ENCODE measurements at regions not wholly inside any gene's neighbourhood (a gene's known extent, or its start where the extent isn't known, plus 50 kb on each side); places are given as distances from the start of the nearest gene placed in this dataset.

GRCh38 chr4:148834804-148835631, 392.8 kb upstream of the NR3C2 start:
- H3K27me3 ChIP-seq (ENCODE audit: low read depth, low read length), result no peaks in the 10 kb centered on the region
- H3K36me3 ChIP-seq (ENCODE audit: control insufficient read depth in 1 of 2, insufficient read depth in 2 of 2, low read length in 2 of 2), result no peaks in the 10 kb centered on the region
- H3K9me3 ChIP-seq (ENCODE audit: control insufficient read depth in 1 of 2, low read length in 2 of 2), result no peaks in the 10 kb centered on the region
- no peak overlapping the region for H3K27ac ChIP-seq (ENCODE audit: low read length)
- no peak overlapping the region for H3K4me3 ChIP-seq (ENCODE audit: low read depth in 1 of 2, low read length in 2 of 2)
- peaks cover 0 to 4% of the 10 kb centered on the region in 2 donors for H3K4me1 ChIP-seq (ENCODE audit: control insufficient read depth in 1 of 2, insufficient read depth in 2 of 2, low read length in 2 of 2)

GRCh38 chr4:148831945-148832344, 389.7 kb upstream of the NR3C2 start:
- no peaks in the 10 kb centered on the region for H3K36me3 ChIP-seq (ENCODE audit: control insufficient read depth in 1 of 2, insufficient read depth in 2 of 2, low read length in 2 of 2)
- H3K4me3 ChIP-seq (ENCODE audit: low read depth in 1 of 2, low read length in 2 of 2), result no peak overlapping the region
- no peak overlapping the region for H3K27ac ChIP-seq (ENCODE audit: low read length)
- peaks cover 0 to 4% of the 10 kb centered on the region in 2 donors for H3K4me1 ChIP-seq (ENCODE audit: control insufficient read depth in 1 of 2, insufficient read depth in 2 of 2, low read length in 2 of 2)
- H3K27me3 ChIP-seq (ENCODE audit: low read depth, low read length), result no peaks in the 10 kb centered on the region
- H3K9me3 ChIP-seq (ENCODE audit: control insufficient read depth in 1 of 2, low read length in 2 of 2), result no peaks in the 10 kb centered on the region

GRCh38 chr4:148828291-148828690, 386.1 kb upstream of the NR3C2 start:
- Histone ChIP-seq H3K9me3 (ENCODE audit: control insufficient read depth in 1 of 2, low read length in 2 of 2) (no peaks in the 10 kb centered on the region), H3K36me3 (ENCODE audit: control insufficient read depth in 1 of 2, insufficient read depth in 2 of 2, low read length in 2 of 2) (no peaks in the 10 kb centered on the region), H3K4me3 (ENCODE audit: low read depth in 1 of 2, low read length in 2 of 2) (no peak overlapping the region), H3K27ac (ENCODE audit: low read length) (no peak overlapping the region), H3K27me3 (ENCODE audit: low read depth, low read length) (no peaks in the 10 kb centered on the region), H3K4me1 (ENCODE audit: control insufficient read depth in 1 of 2, insufficient read depth in 2 of 2, low read length in 2 of 2) (no peaks in the 10 kb centered on the region)

GRCh38 chr4:148827781-148828180, 385.6 kb upstream of the NR3C2 start:
- H3K9me3 ChIP-seq (ENCODE audit: control insufficient read depth in 1 of 2, low read length in 2 of 2), result no peaks in the 10 kb centered on the region
- H3K4me3 ChIP-seq (ENCODE audit: low read depth in 1 of 2, low read length in 2 of 2), result no peak overlapping the region
- no peaks in the 10 kb centered on the region for H3K36me3 ChIP-seq (ENCODE audit: control insufficient read depth in 1 of 2, insufficient read depth in 2 of 2, low read length in 2 of 2)
- no peak overlapping the region for H3K27ac ChIP-seq (ENCODE audit: low read length)
- no peaks in the 10 kb centered on the region for H3K4me1 ChIP-seq (ENCODE audit: control insufficient read depth in 1 of 2, insufficient read depth in 2 of 2, low read length in 2 of 2)
- no peaks in the 10 kb centered on the region for H3K27me3 ChIP-seq (ENCODE audit: low read depth, low read length)

GRCh38 chr4:148823419-148823769, 381.2 kb upstream of the NR3C2 start:
- Histone ChIP-seq H3K9me3 (ENCODE audit: control insufficient read depth in 1 of 2, low read length in 2 of 2) (no peaks in the 10 kb centered on the region), H3K27me3 (ENCODE audit: low read depth, low read length) (no peaks in the 10 kb centered on the region), H3K4me1 (ENCODE audit: control insufficient read depth in 1 of 2, insufficient read depth in 2 of 2, low read length in 2 of 2) (no peaks in the 10 kb centered on the region), H3K4me3 (ENCODE audit: low read depth in 1 of 2, low read length in 2 of 2) (no peak overlapping the region), H3K27ac (ENCODE audit: low read length) (no peak overlapping the region), H3K36me3 (ENCODE audit: control insufficient read depth in 1 of 2, insufficient read depth in 2 of 2, low read length in 2 of 2) (no peaks in the 10 kb centered on the region)

- no peaks in the 10 kb centered on the region for H3K36me3 ChIP-seq (ENCODE audit: control insufficient read depth in 1 of 2, insufficient read depth in 2 of 2, low read length in 2 of 2)
Measured at GRCh38 chr4:148822572-148823418, 380.6 kb upstream of the NR3C2 start.

GRCh38 chr4:148814030-148814429, 371.8 kb upstream of the NR3C2 start:
- H3K4me3 ChIP-seq (ENCODE audit: low read depth in 1 of 2, low read length in 2 of 2), result no peak overlapping the region
- no peak overlapping the region for H3K27ac ChIP-seq (ENCODE audit: low read length)
- H3K36me3 ChIP-seq (ENCODE audit: control insufficient read depth in 1 of 2, insufficient read depth in 2 of 2, low read length in 2 of 2), result no peaks in the 10 kb centered on the region
- H3K4me1 ChIP-seq (ENCODE audit: control insufficient read depth in 1 of 2, insufficient read depth in 2 of 2, low read length in 2 of 2), result no peaks in the 10 kb centered on the region
- no peaks in the 10 kb centered on the region for H3K9me3 ChIP-seq (ENCODE audit: control insufficient read depth in 1 of 2, low read length in 2 of 2)
- no peaks in the 10 kb centered on the region for H3K27me3 ChIP-seq (ENCODE audit: low read depth, low read length)

More at GRCh38 chr4:148822572-148823418, 380.6 kb upstream of the NR3C2 start:
- Histone ChIP-seq H3K27ac (ENCODE audit: low read length) (no peak overlapping the region), H3K4me3 (ENCODE audit: low read depth in 1 of 2, low read length in 2 of 2) (no peak overlapping the region), H3K4me1 (ENCODE audit: control insufficient read depth in 1 of 2, insufficient read depth in 2 of 2, low read length in 2 of 2) (no peaks in the 10 kb centered on the region), H3K27me3 (ENCODE audit: low read depth, low read length) (no peaks in the 10 kb centered on the region), H3K9me3 (ENCODE audit: control insufficient read depth in 1 of 2, low read length in 2 of 2) (no peaks in the 10 kb centered on the region)

- Histone ChIP-seq H3K27me3 (ENCODE audit: low read depth, low read length) (no peaks in the 10 kb centered on the region), H3K36me3 (ENCODE audit: control insufficient read depth in 1 of 2, insufficient read depth in 2 of 2, low read length in 2 of 2) (no peaks in the 10 kb centered on the region), H3K27ac (ENCODE audit: low read length) (no peak overlapping the region), H3K4me1 (ENCODE audit: control insufficient read depth in 1 of 2, insufficient read depth in 2 of 2, low read length in 2 of 2) (no peaks in the 10 kb centered on the region), H3K4me3 (ENCODE audit: low read depth in 1 of 2, low read length in 2 of 2) (no peak overlapping the region), H3K9me3 (ENCODE audit: control insufficient read depth in 1 of 2, low read length in 2 of 2) (no peaks in the 10 kb centered on the region)
Measured at GRCh38 chr4:148813289-148813688, 371.1 kb upstream of the NR3C2 start.

- Histone ChIP-seq H3K9me3 (ENCODE audit: control insufficient read depth in 1 of 2, low read length in 2 of 2) (no peaks in the 10 kb centered on the region), H3K36me3 (ENCODE audit: control insufficient read depth in 1 of 2, insufficient read depth in 2 of 2, low read length in 2 of 2) (no peaks in the 10 kb centered on the region), H3K27ac (ENCODE audit: low read length) (no peak overlapping the region), H3K27me3 (ENCODE audit: low read depth, low read length) (no peaks in the 10 kb centered on the region), H3K4me3 (ENCODE audit: low read depth in 1 of 2, low read length in 2 of 2) (no peak overlapping the region), H3K4me1 (ENCODE audit: control insufficient read depth in 1 of 2, insufficient read depth in 2 of 2, low read length in 2 of 2) (no peaks in the 10 kb centered on the region)
Measured at GRCh38 chr4:148812101-148812500, 369.9 kb upstream of the NR3C2 start.

GRCh38 chr4:148810461-148810860, 368.2 kb upstream of the NR3C2 start:
- Histone ChIP-seq H3K4me3 (ENCODE audit: low read depth in 1 of 2, low read length in 2 of 2) (no peak overlapping the region), H3K27ac (ENCODE audit: low read length) (no peak overlapping the region), H3K36me3 (ENCODE audit: control insufficient read depth in 1 of 2, insufficient read depth in 2 of 2, low read length in 2 of 2) (no peaks in the 10 kb centered on the region), H3K4me1 (ENCODE audit: control insufficient read depth in 1 of 2, insufficient read depth in 2 of 2, low read length in 2 of 2) (no peaks in the 10 kb centered on the region), H3K9me3 (ENCODE audit: control insufficient read depth in 1 of 2, low read length in 2 of 2) (no peaks in the 10 kb centered on the region), H3K27me3 (ENCODE audit: low read depth, low read length) (no peaks in the 10 kb centered on the region)

GRCh38 chr4:148808416-148808815, 366.2 kb upstream of the NR3C2 start:
- no peaks in the 10 kb centered on the region for H3K36me3 ChIP-seq (ENCODE audit: control insufficient read depth in 1 of 2, insufficient read depth in 2 of 2, low read length in 2 of 2)
- H3K27ac ChIP-seq (ENCODE audit: low read length), result no peak overlapping the region
- H3K27me3 ChIP-seq (ENCODE audit: low read depth, low read length), result no peaks in the 10 kb centered on the region
- H3K9me3 ChIP-seq (ENCODE audit: control insufficient read depth in 1 of 2, low read length in 2 of 2), result no peaks in the 10 kb centered on the region
- no peaks in the 10 kb centered on the region for H3K4me1 ChIP-seq (ENCODE audit: control insufficient read depth in 1 of 2, insufficient read depth in 2 of 2, low read length in 2 of 2)
- H3K4me3 ChIP-seq (ENCODE audit: low read depth in 1 of 2, low read length in 2 of 2), result no peak overlapping the region

All from muscle layer of duodenum (tissue), 2 donors.